Breast epithelium (tissue), 3 donors: ENCODE measurements at regions not wholly inside any gene's neighbourhood (a gene's known extent, or its start where the extent isn't known, plus 50 kb on each side); places are given as distances from the start of the nearest gene placed in this dataset.
A peak's percentile ranks its signal among the peaks of the same experiment; 100 is the strongest.

ENCODE experiments used
- CTCF ChIP-seq, 3 donors: fragments of 450-650 bp; IDR thresholded peaks; one replicate each; pipeline ENCODE4 v1.5.1; 2016 to 2017; ENCODE audit warnings: antibody characterized with exemption in 3 of 3, mild to moderate bottlenecking in 3 of 3, moderate library complexity in 3 of 3
- POLR2A ChIP-seq: fragments of 450-650 bp; IDR thresholded peaks from one replicate; pipeline ENCODE4 v1.6.1; 2016; ENCODE audit warnings: antibody characterized with exemption, mild to moderate bottlenecking, moderate library complexity
- POLR2AphosphoS5 ChIP-seq, 3 donors: sonication (generic); formaldehyde crosslinking; IDR thresholded peaks; one replicate each; pipeline ENCODE4 v1.6.1; 2017; ENCODE audit warnings: antibody characterized with exemption in 3 of 3

- no peak for TF ChIP-seq CTCF (IDR thresholded peaks at IDR 0.05)
- TF ChIP-seq POLR2A, result no peak
- peak in 1 of 3 donors; percentile 29 for TF ChIP-seq POLR2AphosphoS5 (IDR thresholded peaks at IDR 0.05)
Measured at GRCh38 chr6:27806981-27807440, 105.2 kb downstream of the OR2B2 start.
